GM12878 (cell line): ENCODE measurements at regions not wholly inside any gene's neighbourhood (a gene's known extent, or its start where the extent isn't known, plus 50 kb on each side); places are given as distances from the start of the nearest gene placed in this dataset.

Source experiments
- ETV6 ChIP-seq, 2 experiments: fragments of 450-650 bp in 1 of 2; IDR thresholded peaks in 1 of 2; conservative IDR thresholded peaks in 1 of 2; 2 replicates each; pipeline ENCODE4 v1.6.1; 2014; ENCODE audit warnings: antibody characterized with exemption in 1 of 2, borderline replicate concordance in 1 of 2, low read depth in 1 of 2, mild to moderate bottlenecking in 1 of 2, moderate library complexity in 1 of 2
- EZH2 ChIP-seq: IDR thresholded peaks from 2 replicates; pipeline ENCODE4 v1.6.1; 2012; ENCODE audit warnings: low read depth, mild to moderate bottlenecking, control low read depth, inconsistent platforms, low read length, borderline replicate concordance; ENCODE audit not compliant: control insufficient read depth
- MYC ChIP-seq: IDR thresholded peaks from 2 replicates; pipeline ENCODE4 v1.6.1; 2011; ENCODE audit warnings: mild to moderate bottlenecking, low read length, moderate library complexity, inconsistent platforms; ENCODE audit not compliant: insufficient read depth, insufficient replicate concordance, insufficient read length, severe bottlenecking
- TF ChIP-seq, protein P1 (sequence below): IDR thresholded peaks from 2 replicates; pipeline ENCODE4 v1.6.1; 2012; ENCODE audit warnings: low read length, inconsistent platforms
- TF ChIP-seq, protein P2 (sequence below): IDR thresholded peaks from 2 replicates; pipeline ENCODE4 v1.6.1; 2012; ENCODE audit warnings: mild to moderate bottlenecking, low read depth, low read length
- TF ChIP-seq, protein P3 (sequence below), 3 experiments: IDR thresholded peaks in 2 of 3; conservative IDR thresholded peaks in 1 of 3; 2 replicates each; pipeline ENCODE4 v1.5.1; 2011; ENCODE audit warnings: low read depth in 3 of 3, low read length in 3 of 3, mild to moderate bottlenecking in 3 of 3, control low read depth in 2 of 3, moderate library complexity in 2 of 3, inconsistent platforms in 1 of 3, mixed read lengths in 1 of 3; ENCODE audit not compliant: control insufficient read depth in 2 of 3, insufficient read depth in 1 of 3; ENCODE audit errors: extremely low read depth in 1 of 3

DNA sequence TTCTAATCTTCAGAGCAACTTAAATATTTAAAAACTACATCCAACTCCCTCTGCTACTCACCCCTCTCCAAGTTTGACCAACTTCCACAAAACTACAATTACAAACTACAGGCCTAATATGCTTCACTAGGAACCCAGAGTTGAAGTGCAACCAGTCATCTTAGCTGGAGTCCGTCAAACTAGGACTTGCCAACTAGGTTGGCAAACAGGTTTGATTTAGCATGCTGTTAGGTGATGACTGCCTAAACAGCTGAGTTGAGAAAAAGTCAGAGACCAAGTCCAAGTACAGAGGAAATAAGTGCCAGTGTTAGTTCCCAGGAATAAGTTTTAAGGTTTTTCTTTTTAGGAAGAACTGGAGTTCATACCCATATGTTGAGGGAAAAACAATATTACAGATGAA lies 1109.0 kb downstream of the TUSC7 start:
- TF ChIP-seq ETV6 (conservative IDR thresholded peaks at IDR 0.05 in 1 of 2, IDR thresholded peaks at IDR 0.05 in 1 of 2; ENCODE audit: borderline replicate concordance in 1 of 2, low read depth in 1 of 2) = no peak
- TF ChIP-seq, protein P1, sequence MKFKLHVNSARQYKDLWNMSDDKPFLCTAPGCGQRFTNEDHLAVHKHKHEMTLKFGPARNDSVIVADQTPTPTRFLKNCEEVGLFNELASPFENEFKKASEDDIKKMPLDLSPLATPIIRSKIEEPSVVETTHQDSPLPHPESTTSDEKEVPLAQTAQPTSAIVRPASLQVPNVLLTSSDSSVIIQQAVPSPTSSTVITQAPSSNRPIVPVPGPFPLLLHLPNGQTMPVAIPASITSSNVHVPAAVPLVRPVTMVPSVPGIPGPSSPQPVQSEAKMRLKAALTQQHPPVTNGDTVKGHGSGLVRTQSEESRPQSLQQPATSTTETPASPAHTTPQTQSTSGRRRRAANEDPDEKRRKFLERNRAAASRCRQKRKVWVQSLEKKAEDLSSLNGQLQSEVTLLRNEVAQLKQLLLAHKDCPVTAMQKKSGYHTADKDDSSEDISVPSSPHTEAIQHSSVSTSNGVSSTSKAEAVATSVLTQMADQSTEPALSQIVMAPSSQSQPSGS = no peak
- TF ChIP-seq, protein P2, sequence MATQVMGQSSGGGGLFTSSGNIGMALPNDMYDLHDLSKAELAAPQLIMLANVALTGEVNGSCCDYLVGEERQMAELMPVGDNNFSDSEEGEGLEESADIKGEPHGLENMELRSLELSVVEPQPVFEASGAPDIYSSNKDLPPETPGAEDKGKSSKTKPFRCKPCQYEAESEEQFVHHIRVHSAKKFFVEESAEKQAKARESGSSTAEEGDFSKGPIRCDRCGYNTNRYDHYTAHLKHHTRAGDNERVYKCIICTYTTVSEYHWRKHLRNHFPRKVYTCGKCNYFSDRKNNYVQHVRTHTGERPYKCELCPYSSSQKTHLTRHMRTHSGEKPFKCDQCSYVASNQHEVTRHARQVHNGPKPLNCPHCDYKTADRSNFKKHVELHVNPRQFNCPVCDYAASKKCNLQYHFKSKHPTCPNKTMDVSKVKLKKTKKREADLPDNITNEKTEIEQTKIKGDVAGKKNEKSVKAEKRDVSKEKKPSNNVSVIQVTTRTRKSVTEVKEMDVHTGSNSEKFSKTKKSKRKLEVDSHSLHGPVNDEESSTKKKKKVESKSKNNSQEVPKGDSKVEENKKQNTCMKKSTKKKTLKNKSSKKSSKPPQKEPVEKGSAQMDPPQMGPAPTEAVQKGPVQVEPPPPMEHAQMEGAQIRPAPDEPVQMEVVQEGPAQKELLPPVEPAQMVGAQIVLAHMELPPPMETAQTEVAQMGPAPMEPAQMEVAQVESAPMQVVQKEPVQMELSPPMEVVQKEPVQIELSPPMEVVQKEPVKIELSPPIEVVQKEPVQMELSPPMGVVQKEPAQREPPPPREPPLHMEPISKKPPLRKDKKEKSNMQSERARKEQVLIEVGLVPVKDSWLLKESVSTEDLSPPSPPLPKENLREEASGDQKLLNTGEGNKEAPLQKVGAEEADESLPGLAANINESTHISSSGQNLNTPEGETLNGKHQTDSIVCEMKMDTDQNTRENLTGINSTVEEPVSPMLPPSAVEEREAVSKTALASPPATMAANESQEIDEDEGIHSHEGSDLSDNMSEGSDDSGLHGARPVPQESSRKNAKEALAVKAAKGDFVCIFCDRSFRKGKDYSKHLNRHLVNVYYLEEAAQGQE = no peak
- TF ChIP-seq, protein P3, sequence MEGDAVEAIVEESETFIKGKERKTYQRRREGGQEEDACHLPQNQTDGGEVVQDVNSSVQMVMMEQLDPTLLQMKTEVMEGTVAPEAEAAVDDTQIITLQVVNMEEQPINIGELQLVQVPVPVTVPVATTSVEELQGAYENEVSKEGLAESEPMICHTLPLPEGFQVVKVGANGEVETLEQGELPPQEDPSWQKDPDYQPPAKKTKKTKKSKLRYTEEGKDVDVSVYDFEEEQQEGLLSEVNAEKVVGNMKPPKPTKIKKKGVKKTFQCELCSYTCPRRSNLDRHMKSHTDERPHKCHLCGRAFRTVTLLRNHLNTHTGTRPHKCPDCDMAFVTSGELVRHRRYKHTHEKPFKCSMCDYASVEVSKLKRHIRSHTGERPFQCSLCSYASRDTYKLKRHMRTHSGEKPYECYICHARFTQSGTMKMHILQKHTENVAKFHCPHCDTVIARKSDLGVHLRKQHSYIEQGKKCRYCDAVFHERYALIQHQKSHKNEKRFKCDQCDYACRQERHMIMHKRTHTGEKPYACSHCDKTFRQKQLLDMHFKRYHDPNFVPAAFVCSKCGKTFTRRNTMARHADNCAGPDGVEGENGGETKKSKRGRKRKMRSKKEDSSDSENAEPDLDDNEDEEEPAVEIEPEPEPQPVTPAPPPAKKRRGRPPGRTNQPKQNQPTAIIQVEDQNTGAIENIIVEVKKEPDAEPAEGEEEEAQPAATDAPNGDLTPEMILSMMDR (IDR thresholded peaks at IDR 0.05 in 2 of 3, conservative IDR thresholded peaks at IDR 0.05 in 1 of 3; ENCODE audit: control insufficient read depth in 2 of 3, extremely low read depth in 1 of 3, insufficient read depth in 1 of 3, low read depth in 3 of 3, low read length in 3 of 3) = no peak
- no peak for TF ChIP-seq EZH2
- no peak for TF ChIP-seq MYC
